Neural cell (in vitro differentiated cells): ENCODE measurements at regions not wholly inside any gene's neighbourhood (a gene's known extent, or its start where the extent isn't known, plus 50 kb on each side); places are given as distances from the start of the nearest gene placed in this dataset.

Experiments used
- H2AFZ ChIP-seq: fragments of 200-600, 300-800 bp; sonication (generic), shearing (Covaris generic); 2 replicates; pipeline ENCODE4 v1.6.0; 2014; ENCODE audit warnings: low read depth, mild to moderate bottlenecking, antibody characterized with exemption, low read length, moderate library complexity
- H3F3A ChIP-seq: fragments of 200-600 bp; shearing (Covaris generic); 2 replicates; pipeline ENCODE4 v1.6.1; 2016; ENCODE audit warnings: mild to moderate bottlenecking, moderate library complexity, mixed read lengths, antibody characterized with exemption, low read length; ENCODE audit not compliant: insufficient read depth, poor library complexity, severe bottlenecking
- H3K27ac ChIP-seq: fragments of 200-600, 300-800 bp; sonication (generic), shearing (Covaris generic); 2 replicates; pipeline ENCODE4 v1.5.1; 2014; ENCODE audit warnings: mild to moderate bottlenecking, low read length, moderate library complexity
- H3K27me3 ChIP-seq: fragments of 300-800, 200-600 bp; sonication (generic), shearing (Covaris generic); 2 replicates; pipeline ENCODE4 v1.6.0; 2014; ENCODE audit warnings: mild to moderate bottlenecking, low read depth, low read length, moderate library complexity; ENCODE audit not compliant: insufficient read depth
- H3K36me3 ChIP-seq: fragments of 300-800, 200-600 bp; sonication (generic), shearing (Covaris generic); 2 replicates; pipeline ENCODE4 v1.5.1; 2014; ENCODE audit warnings: mild to moderate bottlenecking, antibody characterized with exemption, low read length, moderate library complexity; ENCODE audit not compliant: insufficient read depth
- H3K4me2 ChIP-seq: fragments of 300-800, 200-600 bp; sonication (generic), shearing (Covaris generic); 2 replicates; pipeline ENCODE4 v1.6.0; 2014; ENCODE audit warnings: mild to moderate bottlenecking, low read length
- H3K4me3 ChIP-seq: fragments of 300-800, 200-600 bp; sonication (generic), shearing (Covaris generic); 2 replicates; pipeline ENCODE4 v1.5.1; 2014; ENCODE audit warnings: mild to moderate bottlenecking, low read length, moderate library complexity
- H3K79me2 ChIP-seq: fragments of 200-600 bp; shearing (Covaris generic); replicated peaks from 2 replicates; pipeline ENCODE4 v1.6.0; 2014; ENCODE audit warnings: mild to moderate bottlenecking, low read length, moderate library complexity; ENCODE audit not compliant: insufficient read depth
- H3K9ac ChIP-seq: fragments of 300-800, 200-600 bp; sonication (generic), shearing (Covaris generic); 2 replicates; pipeline ENCODE4 v1.6.1; 2016; ENCODE audit warnings: mild to moderate bottlenecking, low read length, mixed read lengths
- H3K9me2 ChIP-seq: fragments of 200-600 bp; shearing (Covaris generic); 2 replicates; pipeline ENCODE4 v1.6.1; 2016; ENCODE audit warnings: mild to moderate bottlenecking, low read length, mixed read lengths; ENCODE audit not compliant: insufficient read depth
- H3K9me3 ChIP-seq: fragments of 200-600, 300-800 bp; sonication (generic), shearing (Covaris generic); 2 replicates; pipeline ENCODE4 v1.6.1; 2016; ENCODE audit warnings: mild to moderate bottlenecking, mixed run types, low read length, moderate library complexity, mixed read lengths
- H4K20me1 ChIP-seq: fragments of 200-600 bp; shearing (Covaris generic); 2 replicates; pipeline ENCODE4 v1.6.1; 2016; ENCODE audit warnings: mild to moderate bottlenecking, mixed run types; ENCODE audit not compliant: insufficient read depth
- EP300 ChIP-seq: fragments of 450-650 bp; conservative IDR thresholded peaks from 2 replicates; pipeline ENCODE4 v1.6.1; 2014; ENCODE audit warnings: antibody characterized with exemption, mild to moderate bottlenecking, moderate library complexity; ENCODE audit not compliant: poor library complexity, severe bottlenecking
- EZH2 ChIP-seq: fragments of 200-600, 300-800 bp; shearing (Covaris generic), sonication (generic); IDR thresholded peaks from 2 replicates; pipeline ENCODE4 v1.6.1; 2014; ENCODE audit warnings: antibody characterized with exemption, low read length, borderline replicate concordance, mild to moderate bottlenecking; ENCODE audit not compliant: insufficient read depth, poor library complexity, severe bottlenecking
- MXI1 ChIP-seq: fragments of 450-650 bp; conservative IDR thresholded peaks from 2 replicates; pipeline ENCODE4 v1.6.1; 2014; ENCODE audit warnings: antibody characterized with exemption, mild to moderate bottlenecking; ENCODE audit not compliant: poor library complexity, severe bottlenecking
- POLR2AphosphoS5 ChIP-seq: IDR thresholded peaks from 2 replicates; pipeline ENCODE4 v1.6.1; 2012
- RAD21 ChIP-seq: fragments of 450-650 bp; conservative IDR thresholded peaks from 2 replicates; pipeline ENCODE4 v1.6.1; 2014; ENCODE audit warnings: antibody characterized with exemption, mild to moderate bottlenecking, moderate library complexity
- SMC3 ChIP-seq: fragments of 450-650 bp; conservative IDR thresholded peaks from 2 replicates; pipeline ENCODE4 v1.6.1; 2014; ENCODE audit warnings: antibody characterized with exemption, mild to moderate bottlenecking, moderate library complexity; ENCODE audit not compliant: poor library complexity
- TAF1 ChIP-seq: IDR thresholded peaks from 2 replicates; pipeline ENCODE4 v1.6.1; 2012; ENCODE audit warnings: low read depth
- TF ChIP-seq, protein P1 (sequence below): IDR thresholded peaks from 2 replicates; pipeline ENCODE4 v1.6.1; 2012; ENCODE audit warnings: borderline replicate concordance
- TF ChIP-seq, protein P2 (sequence below): fragments of 450-650 bp; IDR thresholded peaks from 2 replicates; pipeline ENCODE4 v1.5.1; 2014; ENCODE audit warnings: antibody characterized with exemption, mild to moderate bottlenecking, moderate library complexity; ENCODE audit not compliant: poor library complexity, severe bottlenecking

DNA sequence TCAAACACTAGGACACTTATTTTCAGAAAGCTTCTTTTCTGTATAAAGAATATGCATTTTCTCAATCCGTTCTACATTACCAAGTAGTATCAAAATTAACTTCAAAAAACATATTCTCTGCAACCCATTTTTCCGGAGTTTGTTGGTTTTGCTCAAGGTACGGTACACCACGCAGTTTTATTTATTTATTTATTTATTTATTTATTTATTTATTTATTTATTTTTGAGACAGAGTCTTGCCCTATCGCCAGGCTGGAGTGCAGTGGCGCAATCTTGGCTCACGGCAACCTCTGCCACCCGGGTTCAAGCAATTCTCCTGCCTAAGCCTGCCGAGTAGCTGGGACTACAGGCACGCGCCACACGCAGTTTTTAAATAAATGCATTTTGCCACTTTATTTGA lies 900.3 kb downstream of the CBLN2 start:
- Histone ChIP-seq H3K9me3 (no peaks in the 10 kb centered on the region), H3K4me3 (no peak overlapping the region), H3F3A (no peaks in the 10 kb centered on the region), H3K79me2 (no peaks in the 10 kb centered on the region), H3K9ac (no peak overlapping the region), H3K27me3 (no peaks in the 10 kb centered on the region), H3K9me2 (no peaks in the 10 kb centered on the region), H4K20me1 (no peaks in the 10 kb centered on the region), H3K27ac (no peak overlapping the region), H3K4me2 (no peak overlapping the region), H2AFZ (no peak overlapping the region), H3K36me3 (no peaks in the 10 kb centered on the region)
- TF ChIP-seq EP300 (no peak), MXI1 (no peak), TAF1 (no peak), SMC3 (no peak), EZH2 (no peak), RAD21 (no peak), POLR2AphosphoS5 (no peak)
- TF ChIP-seq, protein P1, sequence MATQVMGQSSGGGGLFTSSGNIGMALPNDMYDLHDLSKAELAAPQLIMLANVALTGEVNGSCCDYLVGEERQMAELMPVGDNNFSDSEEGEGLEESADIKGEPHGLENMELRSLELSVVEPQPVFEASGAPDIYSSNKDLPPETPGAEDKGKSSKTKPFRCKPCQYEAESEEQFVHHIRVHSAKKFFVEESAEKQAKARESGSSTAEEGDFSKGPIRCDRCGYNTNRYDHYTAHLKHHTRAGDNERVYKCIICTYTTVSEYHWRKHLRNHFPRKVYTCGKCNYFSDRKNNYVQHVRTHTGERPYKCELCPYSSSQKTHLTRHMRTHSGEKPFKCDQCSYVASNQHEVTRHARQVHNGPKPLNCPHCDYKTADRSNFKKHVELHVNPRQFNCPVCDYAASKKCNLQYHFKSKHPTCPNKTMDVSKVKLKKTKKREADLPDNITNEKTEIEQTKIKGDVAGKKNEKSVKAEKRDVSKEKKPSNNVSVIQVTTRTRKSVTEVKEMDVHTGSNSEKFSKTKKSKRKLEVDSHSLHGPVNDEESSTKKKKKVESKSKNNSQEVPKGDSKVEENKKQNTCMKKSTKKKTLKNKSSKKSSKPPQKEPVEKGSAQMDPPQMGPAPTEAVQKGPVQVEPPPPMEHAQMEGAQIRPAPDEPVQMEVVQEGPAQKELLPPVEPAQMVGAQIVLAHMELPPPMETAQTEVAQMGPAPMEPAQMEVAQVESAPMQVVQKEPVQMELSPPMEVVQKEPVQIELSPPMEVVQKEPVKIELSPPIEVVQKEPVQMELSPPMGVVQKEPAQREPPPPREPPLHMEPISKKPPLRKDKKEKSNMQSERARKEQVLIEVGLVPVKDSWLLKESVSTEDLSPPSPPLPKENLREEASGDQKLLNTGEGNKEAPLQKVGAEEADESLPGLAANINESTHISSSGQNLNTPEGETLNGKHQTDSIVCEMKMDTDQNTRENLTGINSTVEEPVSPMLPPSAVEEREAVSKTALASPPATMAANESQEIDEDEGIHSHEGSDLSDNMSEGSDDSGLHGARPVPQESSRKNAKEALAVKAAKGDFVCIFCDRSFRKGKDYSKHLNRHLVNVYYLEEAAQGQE, result no peak
- TF ChIP-seq, protein P2, sequence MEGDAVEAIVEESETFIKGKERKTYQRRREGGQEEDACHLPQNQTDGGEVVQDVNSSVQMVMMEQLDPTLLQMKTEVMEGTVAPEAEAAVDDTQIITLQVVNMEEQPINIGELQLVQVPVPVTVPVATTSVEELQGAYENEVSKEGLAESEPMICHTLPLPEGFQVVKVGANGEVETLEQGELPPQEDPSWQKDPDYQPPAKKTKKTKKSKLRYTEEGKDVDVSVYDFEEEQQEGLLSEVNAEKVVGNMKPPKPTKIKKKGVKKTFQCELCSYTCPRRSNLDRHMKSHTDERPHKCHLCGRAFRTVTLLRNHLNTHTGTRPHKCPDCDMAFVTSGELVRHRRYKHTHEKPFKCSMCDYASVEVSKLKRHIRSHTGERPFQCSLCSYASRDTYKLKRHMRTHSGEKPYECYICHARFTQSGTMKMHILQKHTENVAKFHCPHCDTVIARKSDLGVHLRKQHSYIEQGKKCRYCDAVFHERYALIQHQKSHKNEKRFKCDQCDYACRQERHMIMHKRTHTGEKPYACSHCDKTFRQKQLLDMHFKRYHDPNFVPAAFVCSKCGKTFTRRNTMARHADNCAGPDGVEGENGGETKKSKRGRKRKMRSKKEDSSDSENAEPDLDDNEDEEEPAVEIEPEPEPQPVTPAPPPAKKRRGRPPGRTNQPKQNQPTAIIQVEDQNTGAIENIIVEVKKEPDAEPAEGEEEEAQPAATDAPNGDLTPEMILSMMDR, result no peak

DNA sequence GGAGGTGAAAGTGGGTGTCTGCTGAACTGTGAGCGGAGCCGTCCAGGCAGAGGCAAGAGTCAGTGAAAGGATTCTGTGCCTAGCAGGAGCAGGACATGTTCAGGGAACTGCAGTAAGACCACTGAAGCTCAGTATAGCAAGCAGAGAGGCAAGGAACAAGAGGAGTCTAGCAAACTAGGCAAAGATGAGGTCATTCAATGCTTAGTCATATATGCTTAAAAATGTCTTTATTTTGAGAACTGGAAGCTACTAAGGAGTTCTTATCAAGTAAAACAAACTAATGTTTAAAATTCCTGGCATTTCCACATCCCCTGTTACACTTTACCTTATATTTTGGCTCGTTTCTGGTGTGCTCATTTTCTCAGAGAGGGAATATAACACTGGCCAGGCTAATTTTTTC lies 913.4 kb downstream of the CBLN2 start:
- H2AFZ ChIP-seq, result no peak overlapping the region
- H3K27ac ChIP-seq, result no peak overlapping the region
- H3K4me3 ChIP-seq, result no peak overlapping the region
- H3K9ac ChIP-seq, result no peak overlapping the region
- no peaks in the 10 kb centered on the region for H3F3A ChIP-seq
- no peaks in the 10 kb centered on the region for H3K36me3 ChIP-seq
- no peaks in the 10 kb centered on the region for H3K9me3 ChIP-seq
- H3K27me3 ChIP-seq, result no peaks in the 10 kb centered on the region
- TF ChIP-seq MXI1 (no peak), EZH2 (no peak), TAF1 (no peak)
- TF ChIP-seq, protein P1, result no peak
- H4K20me1 ChIP-seq, result no peaks in the 10 kb centered on the region
- no peak overlapping the region for H3K4me2 ChIP-seq
- no peaks in the 10 kb centered on the region for H3K79me2 ChIP-seq
- H3K9me2 ChIP-seq, result no peaks in the 10 kb centered on the region
